ENCODE measurements at regions not wholly inside any gene's neighbourhood (a gene's known extent, or its start where the extent isn't known, plus 50 kb on each side); places are given as distances from the start of the nearest gene placed in this dataset.

GRCh38 chr11:112412383-112412782 is 151.7 kb upstream of the PLET1 start:
- TF ChIP-seq CTCF (IDR thresholded peaks at IDR 0.05) (no peak), REST (IDR thresholded peaks at IDR 0.05; ENCODE audit: insufficient read depth in 1 of 2, low read depth in 2 of 2, low read length in 1 of 2) (no peak)
